ENCODE measurements at regions not wholly inside any gene's neighbourhood (a gene's known extent, or its start where the extent isn't known, plus 50 kb on each side); places are given as distances from the start of the nearest gene placed in this dataset.
"Not testable (repeated sequence)": the region's sequence is repeated elsewhere in the genome, so short reads cannot be mapped to it uniquely, and the experiment has no call there.

GRCh38 chr6:118718903-118719302, 67.5 kb upstream of the CEP85L start:
- no peak for DNase-seq

GRCh38 chr6:118718297-118718696, 66.9 kb upstream of the CEP85L start:
- no peak for DNase-seq

GRCh38 chr6:118717106-118717505, 65.7 kb upstream of the CEP85L start:
- DNase-seq, result no peak

- not testable (repeated sequence) for DNase-seq
Observed at GRCh38 chr6:118715907-118716306, 64.5 kb upstream of the CEP85L start.

GRCh38 chr6:118715376-118715775, 64.0 kb upstream of the CEP85L start:
- DNase-seq, result no peak

GRCh38 chr6:118714756-118715155, 63.4 kb upstream of the CEP85L start:
- DNase-seq, result no peak

- DNase-seq, result no peak
Observed at GRCh38 chr6:118712969-118713368, 61.6 kb upstream of the CEP85L start.

- DNase-seq, result no peak
Observed at GRCh38 chr6:118710616-118711015, 59.2 kb upstream of the CEP85L start.

- no peak for DNase-seq
Observed at GRCh38 chr6:118709859-118710350, 58.5 kb upstream of the CEP85L start.

GRCh38 chr6:118708744-118709143, 57.4 kb upstream of the CEP85L start:
- no peak for DNase-seq

GRCh38 chr6:118708055-118708454, 56.7 kb upstream of the CEP85L start:
- DNase-seq, result no peak

GRCh38 chr6:118706702-118707101, 55.3 kb upstream of the CEP85L start:
- no peak for DNase-seq

GRCh38 chr6:118705544-118706491, 54.4 kb upstream of the CEP85L start:
- no peak for DNase-seq

- no peak for DNase-seq
Observed at GRCh38 chr6:118704915-118705314, 53.5 kb upstream of the CEP85L start.

GRCh38 chr6:118701260-118701659, 49.9 kb upstream of the CEP85L start:
- DNase-seq, result not testable (repeated sequence)

Measured in NCI-H2171 (cell line).